Nephron progenitor cell (in vitro differentiated cells): ENCODE measurements at regions not wholly inside any gene's neighbourhood (a gene's known extent, or its start where the extent isn't known, plus 50 kb on each side); places are given as distances from the start of the nearest gene placed in this dataset.
A peak's percentile ranks its signal among the peaks of the same experiment; 100 is the strongest.
"Not testable (repeated sequence)": the region's sequence is repeated elsewhere in the genome, so short reads cannot be mapped to it uniquely, and the experiment has no call there.

ENCODE experiments used
- DNase-seq: peaks from one replicate; pipeline ENCODE4 v3.0.0; 2021
- H3K27ac Mint-ChIP-seq: 2 replicates; pipeline ENCODE4 v1.8.0; 2021; ENCODE audit warnings: mild to moderate bottlenecking, moderate library complexity, mixed read lengths
- H3K27me3 Mint-ChIP-seq: 2 replicates; pipeline ENCODE4 v1.8.0; 2021; ENCODE audit warnings: mild to moderate bottlenecking, low read depth, mixed read lengths; ENCODE audit not compliant: poor library complexity
- H3K36me3 Mint-ChIP-seq: 2 replicates; pipeline ENCODE4 v1.8.0; 2021; ENCODE audit warnings: low read depth, mixed read lengths
- H3K4me1 Mint-ChIP-seq: 2 replicates; pipeline ENCODE4 v1.8.0; 2021; ENCODE audit warnings: mixed read lengths
- H3K4me3 Mint-ChIP-seq: 2 replicates; pipeline ENCODE4 v1.8.0; 2021; ENCODE audit warnings: mild to moderate bottlenecking, moderate library complexity, mixed read lengths
- H3K9me3 Mint-ChIP-seq: 2 replicates; pipeline ENCODE4 v1.8.0; 2021; ENCODE audit warnings: mild to moderate bottlenecking, moderate library complexity, mixed read lengths
- TF ChIP-seq, protein P1 (sequence below): fragments of 200-600 bp; sonication (generic); IDR thresholded peaks from 2 replicates; pipeline ENCODE4 v1.5.0; 2021; ENCODE audit warnings: antibody characterized with exemption

DNA sequence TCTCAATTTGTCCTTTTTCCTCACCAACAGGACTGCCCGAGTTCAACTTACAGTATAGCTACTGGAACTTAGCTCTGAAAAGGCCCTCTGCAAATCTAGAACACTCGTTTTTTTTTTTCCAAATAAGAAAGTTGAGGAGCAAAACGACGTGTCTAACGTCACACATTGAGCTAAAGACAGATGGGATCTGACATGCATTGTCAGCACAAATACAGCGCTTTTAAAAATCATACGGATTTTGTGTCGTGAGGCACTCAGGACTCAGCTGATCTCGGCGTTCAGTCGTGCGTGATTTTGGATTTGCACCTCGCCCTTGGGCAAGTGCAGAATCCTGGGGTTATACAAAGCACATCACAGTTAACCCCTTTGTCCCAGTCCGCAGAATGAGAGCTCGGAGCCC lies 94.7 kb upstream of the ZNF322 start:
- peak overlapping the region; percentile 81 for H3K4me3 Mint-ChIP-seq
- H3K9me3 Mint-ChIP-seq, result peaks cover 8% of the 10 kb centered on the region
- peaks cover 65% of the 10 kb centered on the region for H3K27me3 Mint-ChIP-seq
- H3K27ac Mint-ChIP-seq, result no peak overlapping the region
- DNase-seq, result no peak
- H3K4me1 Mint-ChIP-seq, result peaks cover 20% of the 10 kb centered on the region
- H3K36me3 Mint-ChIP-seq, result no peaks in the 10 kb centered on the region
- TF ChIP-seq, protein P1, sequence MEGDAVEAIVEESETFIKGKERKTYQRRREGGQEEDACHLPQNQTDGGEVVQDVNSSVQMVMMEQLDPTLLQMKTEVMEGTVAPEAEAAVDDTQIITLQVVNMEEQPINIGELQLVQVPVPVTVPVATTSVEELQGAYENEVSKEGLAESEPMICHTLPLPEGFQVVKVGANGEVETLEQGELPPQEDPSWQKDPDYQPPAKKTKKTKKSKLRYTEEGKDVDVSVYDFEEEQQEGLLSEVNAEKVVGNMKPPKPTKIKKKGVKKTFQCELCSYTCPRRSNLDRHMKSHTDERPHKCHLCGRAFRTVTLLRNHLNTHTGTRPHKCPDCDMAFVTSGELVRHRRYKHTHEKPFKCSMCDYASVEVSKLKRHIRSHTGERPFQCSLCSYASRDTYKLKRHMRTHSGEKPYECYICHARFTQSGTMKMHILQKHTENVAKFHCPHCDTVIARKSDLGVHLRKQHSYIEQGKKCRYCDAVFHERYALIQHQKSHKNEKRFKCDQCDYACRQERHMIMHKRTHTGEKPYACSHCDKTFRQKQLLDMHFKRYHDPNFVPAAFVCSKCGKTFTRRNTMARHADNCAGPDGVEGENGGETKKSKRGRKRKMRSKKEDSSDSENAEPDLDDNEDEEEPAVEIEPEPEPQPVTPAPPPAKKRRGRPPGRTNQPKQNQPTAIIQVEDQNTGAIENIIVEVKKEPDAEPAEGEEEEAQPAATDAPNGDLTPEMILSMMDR, result no peak

GRCh38 chr6:26754801-26755200 lies 95.3 kb upstream of the ZNF322 start:
- not testable (repeated sequence) for H3K27ac Mint-ChIP-seq, H3K9me3 Mint-ChIP-seq, H3K36me3 Mint-ChIP-seq, DNase-seq
- Mint-ChIP-seq H3K4me1 (peaks cover 20% of the 10 kb centered on the region), H3K27me3 (peaks cover 65% of the 10 kb centered on the region), H3K4me3 (peak overlapping the region; percentile 81)

- DNase-seq, result peak; percentile 30
- not testable (repeated sequence) for H3K9me3 Mint-ChIP-seq, H3K27ac Mint-ChIP-seq, H3K36me3 Mint-ChIP-seq
- H3K4me3 Mint-ChIP-seq, result peak overlapping the region; percentile 79
- H3K27me3 Mint-ChIP-seq, result peaks cover 57% of the 10 kb centered on the region
- peaks cover 20% of the 10 kb centered on the region for H3K4me1 Mint-ChIP-seq
Measured at GRCh38 chr6:26756067-26756805, 96.7 kb upstream of the ZNF322 start.

GRCh38 chr6:26766203-26766902 lies 106.8 kb upstream of the ZNF322 start:
- DNase-seq, H3K27me3 Mint-ChIP-seq, H3K36me3 Mint-ChIP-seq, H3K4me3 Mint-ChIP-seq, H3K27ac Mint-ChIP-seq, H3K9me3 Mint-ChIP-seq, H3K4me1 Mint-ChIP-seq: not testable (repeated sequence)

GRCh38 chr6:26770941-26771666 lies 111.6 kb upstream of the ZNF322 start:
- H3K4me1 Mint-ChIP-seq, result not testable (repeated sequence)

DNA sequence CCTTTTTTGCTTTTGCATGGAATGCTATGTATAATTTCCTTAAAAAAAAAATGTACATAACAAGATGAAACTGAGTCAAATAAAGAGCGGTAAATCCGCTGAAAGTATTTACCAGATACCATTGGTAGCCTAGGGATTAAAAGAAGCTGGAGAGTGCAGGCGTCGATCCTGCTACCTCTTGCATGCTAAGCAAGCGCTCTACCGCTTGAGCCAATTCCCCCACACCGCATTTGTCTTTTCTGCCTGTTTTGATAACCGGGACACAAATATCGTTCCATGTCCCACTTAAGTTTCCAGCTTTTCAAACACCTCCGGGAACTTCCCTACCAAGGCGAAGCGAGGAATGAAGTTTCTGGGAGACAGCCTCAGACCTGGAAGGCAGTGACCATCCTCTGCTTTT lies 113.9 kb upstream of the ZNF322 start:
- not testable (repeated sequence) for H3K27ac Mint-ChIP-seq, H3K4me1 Mint-ChIP-seq, H3K9me3 Mint-ChIP-seq, DNase-seq, H3K27me3 Mint-ChIP-seq, H3K36me3 Mint-ChIP-seq, H3K4me3 Mint-ChIP-seq

More at GRCh38 chr6:26770941-26771666, 111.6 kb upstream of the ZNF322 start:
- H3K9me3 Mint-ChIP-seq, H3K4me3 Mint-ChIP-seq, DNase-seq, H3K27me3 Mint-ChIP-seq, H3K27ac Mint-ChIP-seq, H3K36me3 Mint-ChIP-seq: not testable (repeated sequence)

- not testable (repeated sequence) for H3K27me3 Mint-ChIP-seq, H3K36me3 Mint-ChIP-seq, H3K27ac Mint-ChIP-seq, DNase-seq, H3K4me3 Mint-ChIP-seq, H3K9me3 Mint-ChIP-seq, H3K4me1 Mint-ChIP-seq
Measured at GRCh38 chr6:26780563-26780962, 121.0 kb upstream of the ZNF322 start.

DNA sequence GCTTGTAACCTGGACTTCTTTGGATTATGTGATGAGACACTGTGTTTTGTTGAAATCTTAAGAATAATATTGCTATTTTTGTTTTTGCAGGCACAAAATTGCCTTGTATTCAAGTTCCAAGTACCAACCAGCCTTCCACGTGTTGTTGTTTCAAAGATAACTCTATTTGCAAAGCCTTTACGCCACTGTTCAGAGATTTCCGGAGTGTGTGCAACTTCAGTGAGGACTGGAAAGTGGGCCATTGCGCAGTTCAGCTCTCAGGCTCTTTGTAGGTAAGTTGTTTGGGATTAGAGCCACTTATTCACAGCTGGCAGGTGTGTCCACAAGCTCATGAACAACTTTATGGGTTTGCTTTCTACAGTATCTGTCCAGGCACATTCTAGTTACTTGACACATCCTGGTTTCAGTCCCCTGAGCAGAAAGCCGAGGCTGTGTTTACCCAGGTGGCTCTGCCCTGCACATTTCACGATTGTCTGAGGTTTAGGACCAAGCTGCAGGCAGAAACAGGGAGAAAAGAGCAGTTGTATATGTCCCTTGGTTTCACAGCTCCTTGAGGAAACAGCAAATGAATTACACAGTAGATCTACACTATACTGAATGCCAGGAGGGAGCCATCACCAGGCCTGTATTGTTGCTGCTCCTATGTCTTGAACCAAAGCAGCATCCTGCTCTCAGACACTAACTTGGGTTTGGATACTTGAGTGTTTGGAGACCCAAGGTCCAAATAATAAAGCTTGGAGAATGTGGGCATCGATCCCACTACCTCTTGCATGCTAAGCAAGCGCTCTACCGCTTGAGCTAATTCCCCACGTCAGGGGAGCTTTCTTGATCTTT lies 136.1 kb upstream of the ZNF322 start:
- not testable (repeated sequence) for H3K36me3 Mint-ChIP-seq, H3K9me3 Mint-ChIP-seq, H3K4me1 Mint-ChIP-seq, DNase-seq, H3K27me3 Mint-ChIP-seq, H3K4me3 Mint-ChIP-seq, H3K27ac Mint-ChIP-seq

DNA sequence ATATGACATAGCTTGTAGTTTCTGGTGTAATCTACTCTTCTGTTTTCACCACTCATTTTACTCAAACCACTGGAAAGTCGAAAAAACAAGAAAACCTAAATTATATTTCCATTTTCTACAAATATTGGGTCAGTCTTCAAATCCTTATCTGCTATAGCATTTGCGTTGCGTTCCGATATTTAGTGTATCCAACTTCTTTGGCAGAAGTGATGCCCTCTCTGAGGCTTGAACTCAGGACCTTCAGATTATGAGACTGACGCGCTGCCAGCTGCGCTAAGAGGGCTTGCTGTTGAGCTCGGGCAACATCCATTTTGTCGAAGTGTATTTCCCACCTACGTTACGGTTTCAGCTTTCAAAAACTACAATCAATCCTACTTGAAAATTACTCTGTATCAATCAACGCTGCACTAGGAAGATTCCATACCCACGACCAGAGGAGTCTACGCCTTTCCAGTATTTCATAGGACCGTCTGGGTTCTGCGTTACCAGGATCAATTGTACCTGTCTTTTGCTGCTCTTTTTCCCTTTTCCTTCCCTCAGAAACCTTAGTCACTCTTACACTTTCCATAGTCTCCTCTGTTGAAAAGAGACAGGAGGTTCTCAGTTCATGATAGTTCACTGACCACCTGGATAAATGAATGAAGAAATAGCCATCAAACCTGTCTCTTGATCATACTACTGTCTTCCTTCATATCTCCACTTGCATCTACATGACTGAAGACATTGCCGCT lies 140.5 kb upstream of the ZNF322 start:
- H3K27ac Mint-ChIP-seq, H3K9me3 Mint-ChIP-seq, H3K36me3 Mint-ChIP-seq, H3K4me3 Mint-ChIP-seq, DNase-seq, H3K27me3 Mint-ChIP-seq, H3K4me1 Mint-ChIP-seq: not testable (repeated sequence)

DNA sequence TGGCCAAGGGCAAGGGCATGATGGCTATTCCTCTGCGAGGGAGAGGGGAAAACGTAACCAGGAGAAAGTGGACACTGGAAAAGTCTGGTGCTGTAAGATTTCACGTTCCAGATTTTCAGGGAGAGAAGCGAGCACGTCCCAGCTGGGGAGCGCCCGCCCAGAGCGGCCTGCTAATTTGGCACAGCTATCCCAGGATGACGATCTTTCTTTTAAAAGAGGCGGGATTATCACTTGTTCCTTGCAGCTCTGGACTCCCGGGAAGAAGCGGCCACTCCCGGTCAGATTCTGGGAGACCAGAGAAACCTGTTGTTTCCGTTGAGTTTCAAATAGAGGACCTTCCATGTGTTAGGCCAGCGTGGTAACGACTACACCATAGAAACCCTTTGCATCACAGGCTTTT lies 144.2 kb upstream of the ZNF322 start:
- not testable (repeated sequence) for H3K27me3 Mint-ChIP-seq, H3K27ac Mint-ChIP-seq, DNase-seq

DNA sequence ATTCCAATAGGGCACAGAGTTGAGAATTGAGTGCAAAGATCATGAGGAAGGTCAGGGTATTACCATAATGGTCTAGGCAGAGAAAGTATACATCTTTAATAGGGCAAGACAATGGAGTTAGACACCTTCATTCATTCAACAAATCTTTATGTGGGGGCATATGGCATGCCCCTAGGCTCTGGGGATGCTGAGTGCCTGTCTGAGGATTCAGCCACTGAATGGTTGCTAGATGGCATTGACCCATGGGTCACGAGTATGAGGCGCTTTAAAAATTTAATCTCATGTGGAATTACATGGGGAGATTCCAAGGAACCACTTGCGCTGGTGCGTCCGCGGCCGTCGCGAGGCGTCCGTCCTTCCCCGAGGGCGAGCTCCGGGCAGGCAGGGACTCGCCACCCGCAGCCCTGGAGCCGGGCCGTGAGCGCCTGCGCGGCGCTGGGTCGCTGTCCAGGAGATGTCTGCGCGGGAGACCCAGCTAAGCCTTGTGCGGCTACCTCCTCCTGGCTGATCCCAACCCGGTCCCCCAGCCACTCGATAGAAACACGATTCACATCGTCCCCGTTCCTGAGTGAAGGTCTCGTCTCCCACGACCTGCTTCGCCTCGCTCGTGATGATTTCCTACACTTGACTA lies 152.1 kb upstream of the ZNF322 start:
- not testable (repeated sequence) for H3K27ac Mint-ChIP-seq, H3K9me3 Mint-ChIP-seq, H3K4me1 Mint-ChIP-seq, H3K4me3 Mint-ChIP-seq, H3K27me3 Mint-ChIP-seq, DNase-seq, H3K36me3 Mint-ChIP-seq

More for the DNA sequence above, 144.2 kb upstream of the ZNF322 start:
- H3K4me3 Mint-ChIP-seq, H3K4me1 Mint-ChIP-seq, H3K36me3 Mint-ChIP-seq, H3K9me3 Mint-ChIP-seq: not testable (repeated sequence)

DNA sequence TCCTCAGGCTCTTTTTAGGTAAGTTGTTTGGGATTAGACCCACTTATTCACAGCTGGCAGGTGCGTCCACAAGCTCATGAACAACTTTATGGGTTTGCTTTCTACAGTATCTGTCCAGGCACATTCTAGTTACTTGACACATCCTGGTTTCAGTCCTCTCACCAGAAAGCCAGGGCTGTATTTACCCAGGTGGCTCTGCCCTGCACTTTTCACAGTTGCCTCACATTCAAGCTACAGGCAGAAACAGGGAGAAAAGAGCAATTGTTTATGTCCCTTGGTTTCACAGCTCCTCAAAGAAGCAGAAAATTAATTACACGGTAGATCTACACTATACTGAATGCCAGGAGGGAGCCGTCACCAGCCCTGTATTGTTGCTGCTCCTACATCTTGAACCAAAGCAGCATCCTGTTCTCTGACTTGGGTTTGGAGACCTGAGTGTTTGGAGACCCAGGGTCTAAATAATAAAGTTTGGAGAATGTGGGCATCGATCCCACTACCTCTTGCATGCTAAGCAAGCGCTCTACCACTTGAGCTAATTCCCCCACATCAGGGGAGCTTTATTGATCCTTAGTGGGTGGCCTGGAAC lies 159.2 kb upstream of the ZNF322 start:
- H3K4me1 Mint-ChIP-seq, H3K4me3 Mint-ChIP-seq, DNase-seq, H3K27ac Mint-ChIP-seq, H3K27me3 Mint-ChIP-seq, H3K36me3 Mint-ChIP-seq, H3K9me3 Mint-ChIP-seq: not testable (repeated sequence)
